ENCODE measurements at regions not wholly inside any gene's neighbourhood (a gene's known extent, or its start where the extent isn't known, plus 50 kb on each side); places are given as distances from the start of the nearest gene placed in this dataset.

DNA sequence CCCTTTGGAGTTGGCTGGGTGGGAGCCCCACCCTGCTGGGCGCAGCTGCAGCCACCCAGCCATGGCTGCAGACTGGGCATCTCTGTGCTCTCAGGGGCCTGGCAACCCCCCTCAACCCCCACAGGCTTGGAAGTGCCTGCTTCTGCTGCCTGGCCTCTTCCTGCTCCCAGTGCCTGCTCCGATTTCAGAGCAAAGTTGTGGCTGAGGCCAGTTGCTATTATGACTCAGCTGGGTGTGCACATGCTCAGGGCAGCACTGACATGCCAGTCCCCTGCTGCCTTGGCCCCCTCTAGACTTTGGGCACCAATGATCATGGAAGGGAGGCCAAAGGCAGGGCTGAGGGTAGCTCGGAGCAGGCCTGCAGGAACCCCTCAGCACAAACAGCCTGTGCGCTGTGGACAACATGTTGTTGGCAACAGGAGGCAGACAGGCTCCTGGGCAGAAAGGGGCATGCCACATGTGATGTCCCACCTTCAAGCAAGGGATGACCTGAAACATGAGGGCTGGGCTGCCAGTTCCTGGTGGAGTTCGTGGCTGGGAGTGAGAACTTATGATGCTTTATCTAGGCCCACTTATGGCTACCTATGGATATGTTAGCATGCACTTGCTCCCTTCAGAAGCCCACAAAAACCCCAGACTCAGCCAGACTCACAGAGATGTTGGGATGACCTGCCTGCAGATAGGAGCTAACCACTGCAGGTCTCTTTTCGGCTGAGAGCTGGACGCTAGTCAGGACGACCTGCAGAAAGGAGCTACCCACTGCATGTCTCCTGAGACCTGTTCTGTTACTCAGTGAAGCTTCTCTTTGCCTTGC, 96.4 kb upstream of the AMOTL1 start:
- no peak for FAIRE-seq

DNA sequence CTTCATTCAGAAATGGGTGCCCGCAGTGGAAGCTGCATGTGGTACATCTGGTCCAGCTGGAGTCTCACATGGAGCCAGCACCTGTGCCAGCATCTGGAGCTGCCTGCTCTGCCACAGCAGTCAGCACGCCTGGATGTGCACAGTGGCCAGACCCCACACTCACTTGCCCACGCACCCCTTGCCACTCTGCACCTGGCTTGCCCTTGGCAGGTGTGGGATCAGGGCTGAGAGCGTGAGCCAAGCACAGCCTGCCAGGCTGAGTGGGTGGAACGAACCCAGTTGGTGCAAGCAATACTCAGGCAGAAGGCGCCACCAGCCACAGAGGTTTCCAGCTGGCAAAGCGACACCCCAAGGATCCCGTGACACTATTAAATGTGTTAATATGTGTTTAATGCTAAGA, 95.5 kb upstream of the AMOTL1 start:
- in situ Hi-C loops (cut with MboI) (no loop called here), intact Hi-C loops (cut with micrococcal nuclease; ENCODE audit: unreplicated experiment) (no loop called here)
- peaks cover 0 to 1% of the 10 kb centered on the region in 2 experiments; a peak in 2 of 4 replicates for H3K27me3 ChIP-seq (replicated peaks in 1 of 2; ENCODE audit: control insufficient read depth in 2 of 2, insufficient read depth in 2 of 2, low read length in 1 of 2)
- ChIA-PET SMC1A (ENCODE audit: uncharacterized antibody, unreplicated experiment) (no interaction called here), POLR2A (no interaction called here), CTCF (interaction anchor here (0.7 kb wide), 1 partner anchor 34 kb away, joined by 4 read pairs; no protein-coding TSS in a partner anchor), RAD21 (ENCODE audit: unreplicated experiment) (no interaction called here)
- TF ChIP-seq, protein P1, sequence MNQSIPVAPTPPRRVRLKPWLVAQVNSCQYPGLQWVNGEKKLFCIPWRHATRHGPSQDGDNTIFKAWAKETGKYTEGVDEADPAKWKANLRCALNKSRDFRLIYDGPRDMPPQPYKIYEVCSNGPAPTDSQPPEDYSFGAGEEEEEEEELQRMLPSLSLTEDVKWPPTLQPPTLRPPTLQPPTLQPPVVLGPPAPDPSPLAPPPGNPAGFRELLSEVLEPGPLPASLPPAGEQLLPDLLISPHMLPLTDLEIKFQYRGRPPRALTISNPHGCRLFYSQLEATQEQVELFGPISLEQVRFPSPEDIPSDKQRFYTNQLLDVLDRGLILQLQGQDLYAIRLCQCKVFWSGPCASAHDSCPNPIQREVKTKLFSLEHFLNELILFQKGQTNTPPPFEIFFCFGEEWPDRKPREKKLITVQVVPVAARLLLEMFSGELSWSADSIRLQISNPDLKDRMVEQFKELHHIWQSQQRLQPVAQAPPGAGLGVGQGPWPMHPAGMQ (IDR thresholded peaks at IDR 0.05; ENCODE audit: borderline replicate concordance): no peak
- TF ChIP-seq RAD21 (IDR thresholded peaks at IDR 0.05; ENCODE audit: insufficient read depth, low read depth, low read length): no peak
- no peak for TF ChIP-seq ZNF622 (IDR thresholded peaks at IDR 0.05)
- TF ChIP-seq, protein P2, sequence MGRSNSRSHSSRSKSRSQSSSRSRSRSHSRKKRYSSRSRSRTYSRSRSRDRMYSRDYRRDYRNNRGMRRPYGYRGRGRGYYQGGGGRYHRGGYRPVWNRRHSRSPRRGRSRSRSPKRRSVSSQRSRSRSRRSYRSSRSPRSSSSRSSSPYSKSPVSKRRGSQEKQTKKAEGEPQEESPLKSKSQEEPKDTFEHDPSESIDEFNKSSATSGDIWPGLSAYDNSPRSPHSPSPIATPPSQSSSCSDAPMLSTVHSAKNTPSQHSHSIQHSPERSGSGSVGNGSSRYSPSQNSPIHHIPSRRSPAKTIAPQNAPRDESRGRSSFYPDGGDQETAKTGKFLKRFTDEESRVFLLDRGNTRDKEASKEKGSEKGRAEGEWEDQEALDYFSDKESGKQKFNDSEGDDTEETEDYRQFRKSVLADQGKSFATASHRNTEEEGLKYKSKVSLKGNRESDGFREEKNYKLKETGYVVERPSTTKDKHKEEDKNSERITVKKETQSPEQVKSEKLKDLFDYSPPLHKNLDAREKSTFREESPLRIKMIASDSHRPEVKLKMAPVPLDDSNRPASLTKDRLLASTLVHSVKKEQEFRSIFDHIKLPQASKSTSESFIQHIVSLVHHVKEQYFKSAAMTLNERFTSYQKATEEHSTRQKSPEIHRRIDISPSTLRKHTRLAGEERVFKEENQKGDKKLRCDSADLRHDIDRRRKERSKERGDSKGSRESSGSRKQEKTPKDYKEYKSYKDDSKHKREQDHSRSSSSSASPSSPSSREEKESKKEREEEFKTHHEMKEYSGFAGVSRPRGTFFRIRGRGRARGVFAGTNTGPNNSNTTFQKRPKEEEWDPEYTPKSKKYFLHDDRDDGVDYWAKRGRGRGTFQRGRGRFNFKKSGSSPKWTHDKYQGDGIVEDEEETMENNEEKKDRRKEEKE (IDR thresholded peaks at IDR 0.05): no peak
- BruUV-seq (replicated peaks): no TSS peak
- H2AFZ ChIP-seq (ENCODE audit: control insufficient read depth, low read depth, low read length): no peak overlapping the region
- no peak for FAIRE-seq
- H3K4me2 ChIP-seq (ENCODE audit: control insufficient read depth, insufficient read depth): no peak overlapping the region
- H3K36me3 ChIP-seq (ENCODE audit: control insufficient read depth in 2 of 2, insufficient read depth in 2 of 2, low read length in 1 of 2): no peaks in the 10 kb centered on the region
- 16% methylated on average over 8 of the region's 8 CpGs for WGBS (ENCODE audit: insufficient coverage, insufficient replicate concordance, low lambda C conversion rate, missing lambda C conversion rate)
- ATAC-seq: no peak
- no peaks in the 10 kb centered on the region for H3K4me1 ChIP-seq (ENCODE audit: control insufficient read depth, insufficient read depth, low read length)
- no peaks in the 10 kb centered on the region for H3K79me2 ChIP-seq (ENCODE audit: control insufficient read depth, insufficient read depth, low read length)
- H3K9ac ChIP-seq (ENCODE audit: control insufficient read depth, insufficient read depth, low read length): no peak overlapping the region
- no peak overlapping the region for H3K27ac ChIP-seq (ENCODE audit: control insufficient read depth, insufficient read depth)
- no peaks in the 10 kb centered on the region for H4K20me1 ChIP-seq (ENCODE audit: control insufficient read depth, insufficient read depth)
- H3K4me3 ChIP-seq: no peak overlapping the region
- no peak for DNase-seq (ENCODE audit: low read depth, low spot score)
- H3K9me3 ChIP-seq (replicated peaks; ENCODE audit: control insufficient read depth, insufficient read depth, low read length): no peaks in the 10 kb centered on the region; the same call in 2 of the 3 replicates

More for the DNA sequence above, 96.4 kb upstream of the AMOTL1 start:
- H4K20me1 ChIP-seq (ENCODE audit: control insufficient read depth, insufficient read depth): no peaks in the 10 kb centered on the region
- TF ChIP-seq KDM1A (IDR thresholded peaks at IDR 0.05; ENCODE audit: borderline replicate concordance) (no peak), GABPA (IDR thresholded peaks at IDR 0.05; ENCODE audit: low read depth) (no peak), TCF12 (IDR thresholded peaks at IDR 0.05; ENCODE audit: low read depth, low read length) (no peak), NFYB (IDR thresholded peaks at IDR 0.05; ENCODE audit: insufficient read depth, low read depth, low read length) (no peak)
- peaks cover 0 to 2% of the 10 kb centered on the region in 2 experiments; a peak in 2 of 4 replicates for H3K27me3 ChIP-seq (replicated peaks in 1 of 2; ENCODE audit: control insufficient read depth in 2 of 2, insufficient read depth in 2 of 2, low read length in 1 of 2)
- no peak overlapping the region for H3K4me2 ChIP-seq (ENCODE audit: control insufficient read depth, insufficient read depth)
- ATAC-seq (no peak), DNase-seq (ENCODE audit: low read depth, low spot score) (no peak)
- no peaks in the 10 kb centered on the region for H3K36me3 ChIP-seq (ENCODE audit: control insufficient read depth in 2 of 2, insufficient read depth in 2 of 2, low read length in 1 of 2)
- H3K4me1 ChIP-seq (ENCODE audit: control insufficient read depth, insufficient read depth, low read length): no peaks in the 10 kb centered on the region
- ChIA-PET CTCF (interaction anchor here (0.7 kb wide), 1 partner anchor 33 kb away, joined by 4 read pairs; no protein-coding TSS in a partner anchor), POLR2A (no interaction called here), SMC1A (ENCODE audit: uncharacterized antibody, unreplicated experiment) (no interaction called here), RAD21 (ENCODE audit: unreplicated experiment) (no interaction called here)
- H3K9ac ChIP-seq (ENCODE audit: control insufficient read depth, insufficient read depth, low read length): no peak overlapping the region
- 21% methylated on average over 8 of the region's 8 CpGs for WGBS (ENCODE audit: insufficient coverage, insufficient replicate concordance, low lambda C conversion rate, missing lambda C conversion rate)
- H2AFZ ChIP-seq (ENCODE audit: control insufficient read depth, low read depth, low read length): no peak overlapping the region
- no peaks in the 10 kb centered on the region for H3K79me2 ChIP-seq (ENCODE audit: control insufficient read depth, insufficient read depth, low read length)
- H3K27ac ChIP-seq (ENCODE audit: control insufficient read depth, insufficient read depth): no peak overlapping the region
- H3K4me3 ChIP-seq: no peak overlapping the region
- in situ Hi-C loops (cut with MboI) (no loop called here), intact Hi-C loops (cut with micrococcal nuclease; ENCODE audit: unreplicated experiment) (no loop called here)
- no TSS peak for BruUV-seq (replicated peaks)
- no peaks in the 10 kb centered on the region; the same call in 2 of the 3 replicates for H3K9me3 ChIP-seq (replicated peaks; ENCODE audit: control insufficient read depth, insufficient read depth, low read length)

Data from GM12878 (cell line).